Right cardiac atrium (tissue), 5 donors: ENCODE measurements at regions not wholly inside any gene's neighbourhood (a gene's known extent, or its start where the extent isn't known, plus 50 kb on each side); places are given as distances from the start of the nearest gene placed in this dataset.

ENCODE experiments used
- ATAC-seq, 2 donors: fragments of 200-7000 bp; cut with Tn5 transposase; one replicate each; pipeline versions ENCODE4 v1.8.0 to v1.9.1; 2020; ENCODE audit warnings: moderate library complexity in 2 of 2, mild to moderate bottlenecking in 1 of 2
- DNase-seq, 3 donors: peaks; one replicate each; pipeline ENCODE4 v3.0.0-alpha.2; 2020
- H3K27ac ChIP-seq: one replicate; pipeline ENCODE4 v1.5.1; 2013; ENCODE audit warnings: mild to moderate bottlenecking, low read length, control low read depth, moderate library complexity
- H3K27me3 ChIP-seq: one replicate; pipeline ENCODE4 v1.6.1; 2013; ENCODE audit not compliant: control insufficient read depth, insufficient read depth
- H3K4me1 ChIP-seq: one replicate; pipeline ENCODE4 v1.6.1; 2013; ENCODE audit warnings: low read length; ENCODE audit not compliant: control insufficient read depth, insufficient read depth
- H3K4me3 ChIP-seq: one replicate; pipeline ENCODE4 v1.5.1; 2013; ENCODE audit warnings: low read length, control low read depth
- H3K9me3 ChIP-seq: one replicate; pipeline ENCODE4 v1.6.1; 2013; ENCODE audit warnings: low read length; ENCODE audit not compliant: control insufficient read depth
- WGBS: extraction: QIAGEN DNeasy Blood & Tissue Kit; methylation state at CpG from one replicate; pipeline ENCODE4 v1.1.7; 2013; 5-methylcytosine and 5-hydroxymethylcytosine counted together
- intact Hi-C, 4 donors: fragments of 100-400 bp; cut with DNase I; formaldehyde crosslinking; loops; one replicate each; pipeline versions ENCODE4 v1.11.0 to v1.14.0; 2022 to 2023
- donor health status: healthy with polysubstance abuse.
- donor health status: DM: no; HTN: yes; CAD: no.
- donor health status: DM: no; HTN: no; CAD: no.
- donor health status: DM: no; HTN: yes; CAD: no; lungs with severe emphysema.
- donor health status: DM: yes; HTN: yes; CAD: no.

DNA sequence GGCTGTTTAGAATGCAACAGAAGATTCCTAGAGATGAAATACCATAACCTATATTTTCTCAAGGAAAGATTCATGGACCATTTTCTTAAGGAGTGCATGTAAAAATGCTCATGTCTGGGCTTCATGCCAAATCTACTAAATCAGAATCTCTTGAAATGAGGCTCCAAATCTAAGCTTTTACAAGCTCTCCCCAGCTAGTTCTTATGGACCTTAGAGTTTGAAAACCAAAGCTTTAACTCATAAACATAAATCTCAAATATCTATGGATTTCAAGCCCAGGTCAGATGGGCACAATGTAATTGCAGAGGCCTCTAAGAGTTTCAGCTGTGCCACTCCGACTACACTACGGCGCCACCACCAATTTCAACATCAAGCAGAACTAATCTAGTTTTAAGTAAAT is 117.3 kb upstream of the CAND1 start:
- no peak overlapping the region for H3K27ac ChIP-seq
- H3K9me3 ChIP-seq = no peaks in the 10 kb centered on the region
- H3K4me1 ChIP-seq = no peaks in the 10 kb centered on the region
- 85% methylated on average over 3 of the region's 3 CpGs for WGBS
- intact Hi-C loops = no loop called here
- ATAC-seq = no peak
- DNase-seq = no peak
- H3K27me3 ChIP-seq = no peaks in the 10 kb centered on the region
- H3K4me3 ChIP-seq = no peak overlapping the region

DNA sequence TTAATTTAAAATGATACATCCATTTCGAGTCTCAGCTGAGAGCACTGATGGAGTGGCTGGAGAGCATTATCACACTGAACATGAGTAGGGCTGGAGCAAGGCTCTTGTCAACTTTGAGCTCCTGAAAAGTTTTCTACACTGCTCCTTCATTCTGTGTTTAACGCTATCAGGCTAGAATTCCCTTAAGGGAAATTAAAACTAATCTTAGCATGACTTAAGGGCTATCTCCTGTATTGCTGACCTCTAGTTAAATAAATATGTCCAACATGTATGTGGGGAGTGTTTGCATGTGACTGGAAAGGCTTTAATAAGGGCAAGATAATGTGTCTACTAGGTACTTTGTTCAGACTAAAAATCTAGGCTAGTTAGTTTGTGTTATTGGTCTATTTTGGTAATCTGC is 116.7 kb upstream of the CAND1 start:
- intact Hi-C loops = no loop called here
- Histone ChIP-seq H3K27ac (no peak overlapping the region), H3K27me3 (no peaks in the 10 kb centered on the region), H3K4me1 (no peaks in the 10 kb centered on the region), H3K9me3 (no peaks in the 10 kb centered on the region), H3K4me3 (no peak overlapping the region)
- ATAC-seq (no peak), DNase-seq (no peak)
- 55% methylated on average over 2 of the region's 2 CpGs for WGBS

DNA sequence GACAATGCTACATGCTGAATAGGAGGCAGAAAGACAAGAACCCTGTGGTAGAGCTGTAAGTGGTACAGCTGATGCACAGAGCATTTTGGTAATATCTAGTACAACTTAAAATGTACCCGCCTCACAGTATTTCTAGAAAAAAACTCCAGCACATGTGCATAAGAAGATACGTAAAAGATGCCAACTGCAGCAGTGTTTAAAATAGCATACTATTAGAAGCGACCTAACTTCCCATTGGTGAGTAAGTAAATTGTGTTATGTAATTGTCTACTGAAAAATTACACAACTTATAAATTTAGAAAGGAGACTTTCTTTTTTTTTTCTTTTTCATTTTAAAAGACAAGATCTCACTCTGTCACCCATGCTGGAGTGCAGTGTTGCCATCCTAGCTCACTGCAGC is 114.3 kb upstream of the CAND1 start:
- Histone ChIP-seq H3K4me3 (no peak overlapping the region), H3K27ac (no peak overlapping the region), H3K4me1 (no peaks in the 10 kb centered on the region), H3K27me3 (no peaks in the 10 kb centered on the region), H3K9me3 (no peaks in the 10 kb centered on the region)
- no peak for DNase-seq
- intact Hi-C loops = no loop called here
- WGBS = 50% methylated on average over 3 of the region's 3 CpGs
- ATAC-seq = no peak

DNA sequence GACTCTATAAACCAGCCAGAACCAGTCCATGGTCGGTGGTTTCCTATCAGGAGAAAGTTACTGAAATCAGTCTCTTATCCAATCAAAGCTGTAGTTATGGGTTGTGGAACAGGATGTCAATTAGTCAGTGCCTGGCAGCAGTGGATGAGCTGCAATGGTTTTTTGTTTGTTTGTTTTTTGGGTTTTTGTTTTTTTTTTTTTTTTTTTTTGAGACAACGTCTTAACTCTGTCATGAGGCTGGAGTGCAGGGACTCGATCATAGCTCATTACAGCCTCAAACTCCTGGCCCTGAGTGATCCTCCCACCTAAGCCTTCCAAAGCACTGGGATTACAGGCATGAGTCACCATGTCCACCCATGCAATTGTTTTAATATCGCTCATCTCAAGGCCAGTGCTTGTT is 113.3 kb upstream of the CAND1 start:
- WGBS = 65% methylated on average over 4 of the region's 4 CpGs
- intact Hi-C loops = no loop called here

GRCh38 chr12:67161322-67161918 is 107.7 kb upstream of the CAND1 start:
- DNase-seq (peak in 1 of 3 donors; percentile 18), ATAC-seq (peak; percentile 40)
- no peaks in the 10 kb centered on the region for H3K27me3 ChIP-seq
- H3K27ac ChIP-seq = no peak overlapping the region
- intact Hi-C loops = loop anchor here in 2 of 4 donors (5.0 kb wide), 2 partner anchors 56 to 61 kb away; no protein-coding TSS in a partner anchor
- 82% methylated on average over 6 of the region's 6 CpGs for WGBS
- no peak overlapping the region for H3K4me3 ChIP-seq
- no peaks in the 10 kb centered on the region for H3K9me3 ChIP-seq
- no peaks in the 10 kb centered on the region for H3K4me1 ChIP-seq

More for the DNA sequence above, 113.3 kb upstream of the CAND1 start:
- ATAC-seq (no peak), DNase-seq (no peak)
- H3K4me3 ChIP-seq = no peak overlapping the region
- H3K4me1 ChIP-seq = no peaks in the 10 kb centered on the region
- no peaks in the 10 kb centered on the region for H3K27me3 ChIP-seq
- no peak overlapping the region for H3K27ac ChIP-seq
- H3K9me3 ChIP-seq = no peaks in the 10 kb centered on the region

DNA sequence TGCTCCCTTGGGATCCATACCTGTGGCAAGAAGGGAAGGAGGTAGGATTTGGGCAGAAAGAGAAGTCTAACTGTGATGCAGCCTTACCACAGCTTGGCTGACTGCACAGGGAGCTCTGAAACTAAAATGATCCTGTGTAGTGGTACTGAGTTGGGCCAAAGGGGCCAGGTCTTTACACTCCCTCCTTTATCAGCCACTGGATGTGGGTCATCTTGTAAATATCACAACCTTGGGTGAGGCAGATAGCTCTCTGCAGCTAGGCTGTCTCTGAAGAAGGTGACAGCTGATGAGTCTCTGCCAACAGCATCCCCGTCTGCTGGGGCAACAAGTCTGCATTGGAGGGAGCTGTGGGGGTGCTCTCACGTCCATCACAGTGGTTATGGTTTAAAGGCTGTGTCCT is 95.9 kb upstream of the CAND1 start:
- H3K4me3 ChIP-seq = no peak overlapping the region
- peak in 1 of 3 donors; percentile 29 for DNase-seq
- ATAC-seq = peak; percentile 53 to 71
- no peaks in the 10 kb centered on the region for H3K27me3 ChIP-seq
- H3K9me3 ChIP-seq = no peaks in the 10 kb centered on the region
- 26% methylated on average over 2 of the region's 2 CpGs for WGBS
- intact Hi-C loops = no loop called here
- no peaks in the 10 kb centered on the region for H3K4me1 ChIP-seq
- H3K27ac ChIP-seq = no peak overlapping the region

DNA sequence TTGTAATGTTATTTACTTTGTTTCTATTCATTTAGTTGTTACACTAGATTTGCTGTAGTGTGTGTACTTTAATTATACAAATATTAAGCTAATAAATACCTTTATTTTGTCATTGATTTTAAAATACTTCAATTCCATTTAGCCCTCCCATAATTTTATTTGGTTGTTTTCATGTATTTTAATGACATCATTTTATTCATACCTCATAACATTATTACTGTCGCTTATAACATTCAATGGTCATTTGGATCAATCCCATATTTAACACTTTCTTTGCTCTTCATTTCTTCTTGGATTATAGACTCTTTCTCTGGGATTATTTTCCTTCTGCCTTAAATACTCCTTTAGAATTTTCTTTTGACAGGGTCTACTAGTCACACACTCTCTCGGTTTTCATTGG is 86.6 kb upstream of the CAND1 start:
- Histone ChIP-seq H3K27me3 (no peaks in the 10 kb centered on the region), H3K9me3 (no peaks in the 10 kb centered on the region), H3K4me1 (no peaks in the 10 kb centered on the region), H3K27ac (no peak overlapping the region), H3K4me3 (no peak overlapping the region)
- ATAC-seq (no peak), DNase-seq (no peak)
- intact Hi-C loops = no loop called here
- WGBS = 72% methylated on average over 2 of the region's 2 CpGs

GRCh38 chr12:67193704-67194103 is 75.5 kb upstream of the CAND1 start:
- Histone ChIP-seq H3K27me3 (no peaks in the 10 kb centered on the region), H3K9me3 (no peaks in the 10 kb centered on the region), H3K4me1 (no peaks in the 10 kb centered on the region), H3K4me3 (no peak overlapping the region), H3K27ac (no peak overlapping the region)
- peak in 1 of 3 donors; percentile 11 for DNase-seq
- ATAC-seq = no peak
- intact Hi-C loops = no loop called here

DNA sequence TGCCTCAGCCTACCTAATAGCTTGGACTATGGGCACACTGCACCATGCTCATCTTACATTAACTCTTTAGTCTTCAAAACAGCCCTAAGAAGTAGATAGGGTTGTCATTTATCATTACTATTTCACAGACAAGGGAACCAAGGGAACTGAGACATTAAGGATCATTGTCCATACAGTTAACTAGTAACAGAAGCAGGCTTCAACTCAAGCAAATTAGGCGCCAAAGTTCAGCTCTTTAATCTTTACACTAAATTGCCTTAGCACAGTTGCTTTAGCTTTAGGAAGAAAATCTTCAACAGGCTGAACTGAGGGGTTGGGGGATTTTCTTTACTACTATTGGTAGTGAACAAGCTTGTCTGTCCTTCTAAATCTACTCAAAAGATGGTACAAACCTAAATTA is 68.8 kb upstream of the CAND1 start:
- no peak for DNase-seq
- WGBS = 0% methylated on average over 1 of the region's 1 CpG
- ATAC-seq = no peak
- Histone ChIP-seq H3K27me3 (no peaks in the 10 kb centered on the region), H3K9me3 (no peaks in the 10 kb centered on the region), H3K27ac (no peak overlapping the region), H3K4me1 (no peaks in the 10 kb centered on the region), H3K4me3 (no peak overlapping the region)
- intact Hi-C loops = no loop called here

- no peak overlapping the region for H3K4me3 ChIP-seq
- H3K4me1 ChIP-seq = no peaks in the 10 kb centered on the region
- DNase-seq = no peak
- H3K27ac ChIP-seq = no peak overlapping the region
- intact Hi-C loops = no loop called here
- H3K9me3 ChIP-seq = no peaks in the 10 kb centered on the region
- no peaks in the 10 kb centered on the region for H3K27me3 ChIP-seq
- WGBS = 56% methylated on average over 7 of the region's 7 CpGs
- no peak for ATAC-seq
Measured at GRCh38 chr12:67202011-67202677, 67.0 kb upstream of the CAND1 start.

DNA sequence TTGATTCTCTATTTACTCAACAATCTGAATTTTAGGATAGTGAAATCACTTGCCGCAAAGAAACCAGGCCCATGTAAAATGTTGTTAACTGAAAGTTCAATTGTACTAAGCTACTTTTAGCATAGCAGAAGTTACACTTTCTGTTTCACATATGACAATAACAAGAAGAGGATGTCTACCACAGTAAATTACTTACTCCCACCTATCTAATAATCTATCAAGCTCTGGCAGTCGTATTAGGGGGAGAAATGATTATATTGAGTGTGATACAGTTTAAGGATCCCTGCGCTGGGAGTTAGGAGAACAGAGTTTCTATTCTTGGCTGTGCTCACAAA is 66.5 kb upstream of the CAND1 start:
- 75% methylated on average over 3 of the region's 3 CpGs for WGBS
- DNase-seq = no peak
- H3K4me3 ChIP-seq = no peak overlapping the region
- no peak for ATAC-seq
- no peaks in the 10 kb centered on the region for H3K27me3 ChIP-seq
- no peak overlapping the region for H3K27ac ChIP-seq
- H3K4me1 ChIP-seq = no peaks in the 10 kb centered on the region
- intact Hi-C loops = no loop called here
- H3K9me3 ChIP-seq = no peaks in the 10 kb centered on the region
